T47D (cell line): ENCODE measurements at regions not wholly inside any gene's neighbourhood (a gene's known extent, or its start where the extent isn't known, plus 50 kb on each side); places are given as distances from the start of the nearest gene placed in this dataset.

Experiments used
- DNase-seq, 2 experiments: peaks; one replicate each; pipeline versions ENCODE4 v3.0.0 to v3.0.0-alpha.2; 2011 to 2012; ENCODE audit warnings: low read depth in 1 of 2, low spot score in 1 of 2
- JUND ChIP-seq: IDR thresholded peaks from 2 replicates; pipeline ENCODE4 v1.6.1; 2012; ENCODE audit warnings: low read depth
- in situ Hi-C: cut with HindIII; loops from 2 replicates; pipeline ENCODE4 v1.10.0; 2016; ENCODE audit warnings: low sequenced_read_pairs, low pct_unique_long_range_greater_than_20kb

DNA sequence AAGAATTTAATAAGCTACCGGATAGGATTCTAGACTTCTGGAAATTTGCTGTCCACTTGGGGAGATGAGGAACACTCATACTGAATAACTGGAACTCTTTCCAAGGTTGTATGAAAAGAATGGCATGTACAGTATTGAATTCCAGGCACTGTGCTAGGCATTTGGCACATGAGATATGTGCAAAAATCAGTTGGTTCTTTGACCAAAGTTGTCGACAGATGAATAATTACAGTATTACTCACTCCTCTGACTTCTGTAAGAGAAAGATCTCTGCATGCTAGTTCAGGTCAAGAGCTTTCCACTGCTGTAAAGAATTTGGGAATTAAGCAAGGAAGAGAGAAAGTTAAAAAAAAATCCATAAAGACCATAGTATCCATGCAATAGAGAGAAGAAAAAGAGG, 764.7 kb downstream of the BCL11B start:
- DNase-seq, result no peak
- no peak for TF ChIP-seq JUND
- in situ Hi-C loops, result no loop called here

DNA sequence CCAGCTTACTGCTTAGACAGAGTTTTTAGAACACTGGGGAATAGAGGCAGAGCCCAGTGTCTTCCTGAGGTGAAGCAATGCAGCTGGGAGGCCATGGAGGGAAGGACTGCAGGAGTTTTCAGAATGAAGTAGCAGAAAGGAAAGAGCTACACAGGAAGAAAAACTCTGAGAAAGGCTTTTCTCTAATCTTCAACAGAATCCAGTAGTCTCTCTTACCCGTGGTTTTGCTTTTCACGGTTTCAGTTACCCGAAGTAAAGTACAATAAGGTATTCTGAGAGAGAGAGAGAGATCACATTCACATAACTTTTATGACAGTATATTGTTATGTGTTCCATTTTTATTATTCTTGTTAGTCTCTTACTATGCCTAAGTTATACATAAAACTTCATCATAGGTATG, 761.6 kb downstream of the BCL11B start:
- in situ Hi-C loops, result no loop called here
- DNase-seq, result no peak
- no peak for TF ChIP-seq JUND

DNA sequence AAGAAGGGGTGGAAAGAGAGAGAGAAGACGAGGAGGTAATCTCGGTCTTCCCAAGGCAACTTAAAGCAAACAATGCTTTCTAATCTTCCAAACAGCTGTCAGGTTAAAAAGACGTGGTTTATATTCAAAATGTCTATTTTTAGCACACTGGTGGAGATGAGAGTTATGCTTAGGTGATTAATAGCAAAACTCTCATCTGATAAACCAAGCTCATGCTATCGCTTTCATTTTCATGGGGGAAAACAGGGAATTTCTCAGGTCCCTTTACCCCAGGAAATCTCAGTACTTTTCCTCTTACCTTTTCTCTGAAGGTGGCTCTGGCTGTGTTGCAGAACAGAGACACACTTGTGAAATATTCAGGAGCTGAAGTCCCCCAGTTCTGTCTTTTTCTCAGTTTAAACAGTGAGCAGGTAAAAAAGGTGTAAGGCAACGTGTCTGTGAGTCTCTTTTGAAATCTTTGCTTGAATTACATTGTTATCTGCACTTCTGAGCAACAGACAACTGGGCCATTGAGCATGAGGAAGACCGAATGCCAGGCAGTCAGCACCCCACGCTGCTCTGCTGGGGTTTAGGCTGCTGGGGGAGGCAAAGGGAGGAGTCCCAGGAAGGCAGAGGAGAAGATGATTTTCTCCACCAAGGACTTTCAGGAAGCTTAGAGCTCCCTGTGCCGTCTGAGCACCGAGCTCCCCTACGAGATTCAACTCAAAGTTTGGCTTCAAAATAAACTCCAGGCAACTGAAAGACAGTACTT, 759.3 kb downstream of the BCL11B start:
- no peak for TF ChIP-seq JUND
- in situ Hi-C loops, result no loop called here
- no peak for DNase-seq

DNA sequence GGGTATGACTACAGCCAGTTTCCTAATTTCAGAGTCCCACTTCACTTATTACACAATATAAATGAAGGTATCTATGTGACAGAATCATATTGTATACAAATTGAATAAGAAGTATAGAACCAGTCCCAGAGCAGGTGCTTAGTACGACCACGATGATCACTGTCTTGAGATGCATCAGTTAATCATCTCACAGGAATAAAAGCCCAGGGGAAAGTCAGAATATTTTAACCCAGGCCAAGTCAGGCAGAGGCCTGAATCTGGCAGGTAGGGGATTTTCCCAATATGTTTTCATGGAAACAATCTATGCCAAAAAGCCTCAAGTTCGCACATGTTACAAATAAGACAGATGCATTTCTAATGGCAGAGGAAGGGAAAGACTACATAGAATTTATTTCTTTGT, 758.4 kb downstream of the BCL11B start:
- in situ Hi-C loops, result no loop called here
- DNase-seq, result no peak
- no peak for TF ChIP-seq JUND

DNA sequence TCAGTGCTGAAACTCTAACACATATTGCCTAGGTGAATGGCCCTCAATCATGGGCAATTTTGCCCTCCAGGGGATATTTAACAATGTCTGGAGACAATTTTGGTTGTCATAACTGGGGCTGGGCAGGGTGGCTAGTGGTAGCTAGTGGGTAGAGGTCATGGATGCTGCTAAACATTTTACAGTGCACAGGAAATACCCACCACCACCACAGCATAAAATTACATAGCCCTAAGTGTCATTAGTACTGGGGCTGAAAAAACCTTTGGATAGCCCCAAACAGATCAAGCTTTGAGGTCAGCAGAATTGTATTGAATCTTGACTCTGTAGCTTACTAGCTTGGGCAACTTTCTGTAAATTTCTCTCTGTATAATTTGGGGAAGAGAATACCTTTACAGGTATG, 758.0 kb downstream of the BCL11B start:
- in situ Hi-C loops, result no loop called here
- DNase-seq, result no peak
- TF ChIP-seq JUND, result no peak

DNA sequence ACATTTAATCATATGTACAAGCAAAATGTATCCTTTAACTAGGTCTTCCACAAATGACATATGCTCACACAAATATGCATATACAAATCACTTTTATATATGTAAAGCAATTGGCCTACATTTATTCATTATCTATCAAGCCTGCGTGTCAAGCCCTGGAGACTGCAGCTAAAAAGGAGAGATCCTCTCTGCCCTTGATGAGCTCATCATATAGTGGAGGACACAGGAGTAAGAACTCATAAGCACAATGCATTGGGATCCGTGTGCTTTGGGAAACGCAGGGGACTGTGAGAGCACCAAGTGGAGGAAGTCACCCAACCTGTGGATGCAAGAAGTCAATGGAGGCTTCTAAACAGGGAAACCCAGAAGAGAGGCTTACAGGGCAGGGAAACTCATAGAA, 735.7 kb downstream of the BCL11B start:
- no peak for TF ChIP-seq JUND
- in situ Hi-C loops, result no loop called here
- no peak for DNase-seq

DNA sequence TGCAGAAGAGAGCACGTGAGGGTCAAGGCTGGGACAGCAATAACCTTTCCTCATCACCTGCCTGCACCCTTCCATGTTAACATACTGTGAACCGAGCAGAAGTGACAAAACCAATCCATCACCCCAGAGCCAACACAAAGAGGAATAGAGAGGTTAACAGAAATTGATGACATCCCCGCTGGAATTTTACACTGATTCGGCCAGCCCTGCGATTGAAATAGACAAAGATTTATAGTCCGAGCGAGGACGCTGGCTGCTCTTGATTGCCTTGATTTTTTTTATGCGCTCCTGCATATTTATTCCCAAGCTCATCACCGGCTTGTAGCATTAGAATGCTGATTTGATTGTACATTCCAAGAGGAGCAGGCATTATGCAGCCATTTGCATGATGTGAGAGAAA, 729.7 kb downstream of the BCL11B start:
- in situ Hi-C loops, result no loop called here
- no peak for TF ChIP-seq JUND
- no peak for DNase-seq

DNA sequence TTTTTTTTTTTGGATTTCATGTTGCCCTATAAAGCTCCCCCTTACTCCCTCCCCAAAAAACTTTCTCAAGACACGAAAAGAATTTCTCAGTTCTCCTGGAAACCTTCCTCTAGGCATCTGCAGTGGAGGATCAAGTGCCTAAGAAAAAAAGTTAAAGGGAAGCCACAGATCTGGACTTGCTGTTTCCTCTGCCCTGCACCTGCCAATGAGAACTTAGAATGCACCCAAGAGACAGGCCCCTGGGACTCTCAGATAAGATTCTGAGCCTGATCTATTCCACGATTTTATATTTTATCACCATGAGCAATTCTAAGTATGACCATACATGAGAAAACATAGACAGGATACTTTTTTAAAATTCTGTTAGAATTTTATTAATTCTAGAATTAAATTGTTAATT, 728.9 kb downstream of the BCL11B start:
- in situ Hi-C loops, result no loop called here
- no peak for TF ChIP-seq JUND

DNA sequence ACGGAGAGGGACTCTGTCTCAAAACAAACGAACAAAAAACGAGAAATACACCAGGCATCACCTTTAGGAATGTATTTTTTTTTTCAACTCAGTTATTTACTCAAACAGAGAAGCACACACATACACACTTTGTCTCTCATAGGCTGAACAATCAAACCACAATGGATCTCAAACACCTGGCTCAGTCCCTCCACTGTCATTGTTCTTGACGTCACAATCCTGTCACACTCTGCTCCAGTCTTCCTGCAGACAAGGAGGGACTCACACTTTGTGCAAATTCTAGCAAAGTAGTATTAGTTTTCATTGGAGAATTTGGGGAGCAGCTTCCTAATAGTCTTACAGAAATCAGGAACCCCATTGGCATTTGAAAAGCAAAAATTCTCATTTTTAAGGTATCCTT, 727.8 kb downstream of the BCL11B start:
- no peak for TF ChIP-seq JUND
- no peak for DNase-seq
- in situ Hi-C loops, result no loop called here

More for the DNA sequence above, 728.9 kb downstream of the BCL11B start:
- no peak for DNase-seq

DNA sequence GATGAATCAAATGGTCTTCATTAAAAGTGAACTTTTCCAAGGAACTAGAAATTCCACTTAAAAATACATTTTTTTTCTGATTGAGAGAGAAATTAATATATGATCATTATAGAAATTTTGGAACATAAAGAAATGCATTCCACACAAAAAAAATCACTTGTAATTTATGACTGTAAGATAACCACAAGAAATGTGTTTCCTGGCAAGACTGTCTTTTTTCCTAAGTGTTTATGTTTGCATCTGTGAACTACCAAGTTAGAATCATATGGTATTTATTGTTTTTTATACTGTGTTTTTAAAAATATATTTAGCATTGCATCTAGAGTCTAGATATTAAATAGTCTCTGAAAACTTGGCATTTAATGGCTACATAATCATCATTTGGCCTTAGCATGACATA, 726.8 kb downstream of the BCL11B start:
- DNase-seq, result no peak
- no peak for TF ChIP-seq JUND
- in situ Hi-C loops, result no loop called here

DNA sequence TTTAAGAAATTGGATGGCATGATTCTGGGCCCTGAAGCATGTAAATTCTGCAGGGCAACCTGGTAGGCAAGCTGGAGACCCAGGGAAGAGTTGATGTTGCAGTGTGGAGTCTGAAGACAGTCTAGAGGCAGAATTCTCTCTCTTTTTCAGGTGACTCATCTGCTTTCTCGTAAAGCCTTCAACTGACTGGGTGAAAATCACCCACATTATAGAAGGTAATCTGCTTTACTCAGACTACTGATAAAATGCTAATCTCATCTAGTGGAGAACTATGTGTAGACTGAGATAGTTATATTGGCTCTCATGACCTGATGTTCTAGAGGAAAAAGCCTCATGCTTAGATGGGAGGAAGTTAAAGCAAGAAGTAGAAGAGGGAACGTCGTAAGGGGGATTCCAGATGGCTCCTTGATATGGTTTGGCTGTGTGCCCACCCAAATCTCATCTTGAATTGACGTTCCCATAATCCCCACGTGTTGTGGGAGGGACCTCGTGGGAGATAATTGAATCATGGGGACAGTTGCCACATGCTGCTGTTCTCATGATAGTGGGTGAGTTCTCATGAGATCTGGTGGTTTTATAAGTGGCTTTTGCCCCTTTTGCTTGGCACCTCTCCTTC, 723.8 kb downstream of the BCL11B start:
- no peak for DNase-seq
- in situ Hi-C loops, result no loop called here
- no peak for TF ChIP-seq JUND

DNA sequence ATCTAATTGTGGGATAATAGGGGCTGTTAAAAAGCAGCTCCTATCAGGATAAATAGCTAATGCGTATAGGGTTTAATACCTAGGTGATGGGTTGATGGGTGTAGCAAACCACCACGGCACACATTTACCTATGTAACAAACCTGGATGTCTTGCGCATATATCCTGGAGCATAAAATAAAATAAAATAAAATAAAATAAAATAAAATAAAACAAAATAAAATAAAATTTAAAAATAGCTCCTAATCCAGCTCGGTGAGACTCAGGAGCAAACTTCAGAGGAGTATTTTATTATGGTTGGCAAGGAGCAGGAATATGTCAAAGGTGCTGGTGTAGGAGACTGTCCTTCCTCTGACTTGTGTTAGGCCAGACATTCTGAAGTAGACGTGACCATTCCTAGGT, 721.0 kb downstream of the BCL11B start:
- in situ Hi-C loops, result no loop called here
- TF ChIP-seq JUND, result no peak
- DNase-seq, result no peak

DNA sequence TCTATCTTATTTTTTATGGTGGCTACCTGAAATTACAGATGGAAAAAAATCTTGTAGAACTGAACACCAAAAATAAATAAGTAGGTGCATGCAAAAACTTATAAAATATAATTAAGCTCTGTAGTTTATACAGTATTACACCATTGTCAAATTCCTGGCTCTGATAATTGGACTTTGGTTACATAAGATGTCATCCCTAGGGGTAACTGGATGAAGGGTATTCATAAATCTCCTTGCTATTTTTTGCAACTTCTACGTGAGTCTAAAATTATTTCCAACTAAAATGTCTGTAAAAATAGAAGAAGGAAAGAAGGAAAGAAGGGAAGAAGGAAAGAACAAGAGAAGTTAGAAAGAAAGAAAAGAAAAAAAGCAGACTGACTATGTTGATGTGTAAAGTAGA, 716.6 kb downstream of the BCL11B start:
- in situ Hi-C loops, result no loop called here
- no peak for DNase-seq
- TF ChIP-seq JUND, result no peak

DNA sequence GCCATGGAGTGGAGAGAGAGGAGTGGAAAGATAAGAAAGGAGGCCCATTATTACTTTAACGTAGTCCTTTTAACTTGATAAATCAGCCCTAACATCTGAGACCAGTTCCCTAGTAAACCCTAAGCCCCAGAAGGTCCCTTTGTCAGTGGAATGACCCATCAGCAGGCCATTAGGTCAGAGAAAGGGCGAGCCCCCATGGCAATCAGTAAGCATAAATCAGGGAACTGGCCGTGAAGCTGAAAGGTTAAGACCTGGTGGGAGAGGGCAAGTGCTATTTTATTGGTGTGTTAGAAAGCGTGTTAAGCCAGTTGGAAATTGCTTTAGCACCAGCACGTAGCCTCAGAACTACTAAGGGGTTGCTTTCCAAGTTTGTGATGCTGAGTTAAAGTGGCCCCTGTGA, 708.0 kb downstream of the BCL11B start:
- DNase-seq, result no peak
- no peak for TF ChIP-seq JUND
- in situ Hi-C loops, result no loop called here
